Body of pancreas (tissue), 4 donors: ENCODE measurements at regions not wholly inside any gene's neighbourhood (a gene's known extent, or its start where the extent isn't known, plus 50 kb on each side); places are given as distances from the start of the nearest gene placed in this dataset.

ENCODE experiments used
- ATAC-seq: fragments of 150-250 bp; one replicate; pipeline ENCODE4 v1.9.1; 2016
- DNase-seq, 4 donors: peaks; one replicate each; pipeline ENCODE4 v3.0.0-alpha.2; 2019
- H3K27ac ChIP-seq, 4 donors: fragments of 200-600 bp; sonication (generic); 1 replicate in 3 of 4; 2 replicates in 1 of 4; pipeline versions ENCODE4 v1.5.1 to v1.6.1; 2016 to 2019; ENCODE audit warnings: mild to moderate bottlenecking in 1 of 4, mixed read lengths in 1 of 4, moderate library complexity in 1 of 4
- H3K27me3 ChIP-seq, 2 donors: fragments of 200-600 bp; sonication (generic); one replicate each; pipeline ENCODE4 v1.6.0; 2016; ENCODE audit warnings: mild to moderate bottlenecking in 1 of 2
- H3K36me3 ChIP-seq, 2 donors: fragments of 200-600 bp; sonication (generic); replicated peaks in 1 of 2; 2 replicates each; pipeline ENCODE4 v1.5.1; 2016; ENCODE audit warnings: low read depth in 2 of 2; ENCODE audit not compliant: insufficient read depth in 1 of 2
- H3K4me1 ChIP-seq: fragments of 200-600 bp; sonication (generic); one replicate; pipeline ENCODE4 v1.6.0; 2016
- H3K4me3 ChIP-seq, 2 donors: fragments of 200-600 bp; sonication (generic); 1 replicate in 1 of 2; 2 replicates in 1 of 2; pipeline ENCODE4 v1.5.1; 2016 to 2019
- H3K9me3 ChIP-seq, 3 donors: fragments of 200-600 bp; sonication (generic); 1 replicate in 2 of 3; 2 replicates in 1 of 3; pipeline ENCODE4 v1.5.1; 2016
- POLR2A ChIP-seq, 3 donors: fragments of 450-650 bp; IDR thresholded peaks; one replicate each; pipeline ENCODE4 v1.6.1; 2016; ENCODE audit warnings: antibody characterized with exemption in 3 of 3, mild to moderate bottlenecking in 2 of 3
- WGBS, 2 donors: methylation state at CpG; one replicate each; pipeline ENCODE4 v1.1.5; 2017; 5-methylcytosine and 5-hydroxymethylcytosine counted together
- intact Hi-C: fragments of 100-400 bp; cut with DNase I; formaldehyde crosslinking; loops from one replicate; pipeline ENCODE4 v1.15.1; 2023
- TF ChIP-seq, protein P1 (sequence below), 7 experiments: fragments of 450-650 bp in 4 of 7; fragments of 200-600 bp in 3 of 7; sonication (generic) in 3 of 7; IDR thresholded peaks; one replicate each; pipeline ENCODE4 v1.5.1; 2016 to 2019; ENCODE audit warnings: antibody characterized with exemption in 7 of 7

DNA sequence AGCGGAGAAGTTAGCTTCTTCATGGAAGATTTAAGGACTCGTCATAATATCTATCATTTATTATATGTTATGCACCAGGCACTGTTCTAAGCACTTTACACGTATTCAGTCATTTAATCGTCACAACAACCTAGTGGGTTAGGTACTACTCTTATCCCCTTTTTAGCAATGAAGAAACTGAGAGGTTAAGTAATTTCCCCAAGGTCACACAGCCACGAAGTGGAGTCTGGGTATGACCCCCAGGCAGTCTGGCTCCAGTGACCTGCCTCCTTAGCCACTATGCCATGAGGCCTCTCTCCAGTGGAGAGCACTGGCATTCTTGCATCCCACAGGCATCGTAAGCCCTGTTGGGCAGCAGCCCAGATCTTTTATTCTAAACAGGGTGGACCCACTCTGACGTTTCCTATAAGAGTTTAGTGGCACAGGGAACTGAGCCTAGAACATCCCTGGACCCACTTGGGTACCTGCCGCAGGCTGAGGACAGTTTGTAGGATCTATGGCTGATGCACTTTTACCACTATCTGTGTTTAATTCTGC lies 123.0 kb downstream of the NAV1 start:
- H3K27me3 ChIP-seq: no peaks in the 10 kb centered on the region
- no peak overlapping the region for H3K27ac ChIP-seq
- ATAC-seq (no peak), DNase-seq (no peak)
- TF ChIP-seq, protein P1, sequence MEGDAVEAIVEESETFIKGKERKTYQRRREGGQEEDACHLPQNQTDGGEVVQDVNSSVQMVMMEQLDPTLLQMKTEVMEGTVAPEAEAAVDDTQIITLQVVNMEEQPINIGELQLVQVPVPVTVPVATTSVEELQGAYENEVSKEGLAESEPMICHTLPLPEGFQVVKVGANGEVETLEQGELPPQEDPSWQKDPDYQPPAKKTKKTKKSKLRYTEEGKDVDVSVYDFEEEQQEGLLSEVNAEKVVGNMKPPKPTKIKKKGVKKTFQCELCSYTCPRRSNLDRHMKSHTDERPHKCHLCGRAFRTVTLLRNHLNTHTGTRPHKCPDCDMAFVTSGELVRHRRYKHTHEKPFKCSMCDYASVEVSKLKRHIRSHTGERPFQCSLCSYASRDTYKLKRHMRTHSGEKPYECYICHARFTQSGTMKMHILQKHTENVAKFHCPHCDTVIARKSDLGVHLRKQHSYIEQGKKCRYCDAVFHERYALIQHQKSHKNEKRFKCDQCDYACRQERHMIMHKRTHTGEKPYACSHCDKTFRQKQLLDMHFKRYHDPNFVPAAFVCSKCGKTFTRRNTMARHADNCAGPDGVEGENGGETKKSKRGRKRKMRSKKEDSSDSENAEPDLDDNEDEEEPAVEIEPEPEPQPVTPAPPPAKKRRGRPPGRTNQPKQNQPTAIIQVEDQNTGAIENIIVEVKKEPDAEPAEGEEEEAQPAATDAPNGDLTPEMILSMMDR (IDR thresholded peaks at IDR 0.05): no peak
- TF ChIP-seq POLR2A (IDR thresholded peaks at IDR 0.05): no peak
- H3K4me1 ChIP-seq: peaks cover under 1% of the 10 kb centered on the region
- no peak overlapping the region for H3K4me3 ChIP-seq
- no peaks in the 10 kb centered on the region for H3K9me3 ChIP-seq
- WGBS, 2 donors: 76 to 77% methylated on average over 8 of the region's 8 CpGs
- intact Hi-C loops: no loop called here
- H3K36me3 ChIP-seq: no peaks in the 10 kb centered on the region

DNA sequence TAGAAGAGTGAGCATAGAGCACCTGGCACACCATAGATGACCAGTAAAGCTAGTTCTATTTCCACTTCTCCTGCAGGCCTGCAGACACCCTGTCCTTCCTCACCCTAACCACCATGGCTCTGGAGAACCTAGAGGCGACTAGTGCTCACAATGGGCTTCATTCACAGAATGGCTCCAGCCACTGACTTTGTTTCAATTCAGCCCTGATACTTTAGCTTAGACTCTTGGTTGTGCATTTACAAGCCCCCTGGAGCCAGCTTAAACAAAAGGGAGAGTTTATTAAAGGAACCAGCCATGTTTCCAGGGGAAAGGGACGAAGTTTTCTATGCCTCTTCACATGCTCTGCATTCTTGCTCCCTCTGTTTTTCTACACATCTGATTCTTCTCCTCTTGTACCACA lies 123.7 kb downstream of the NAV1 start:
- H3K4me3 ChIP-seq: no peak overlapping the region
- TF ChIP-seq, protein P1 (IDR thresholded peaks at IDR 0.05): no peak
- TF ChIP-seq POLR2A (IDR thresholded peaks at IDR 0.05): no peak

DNA sequence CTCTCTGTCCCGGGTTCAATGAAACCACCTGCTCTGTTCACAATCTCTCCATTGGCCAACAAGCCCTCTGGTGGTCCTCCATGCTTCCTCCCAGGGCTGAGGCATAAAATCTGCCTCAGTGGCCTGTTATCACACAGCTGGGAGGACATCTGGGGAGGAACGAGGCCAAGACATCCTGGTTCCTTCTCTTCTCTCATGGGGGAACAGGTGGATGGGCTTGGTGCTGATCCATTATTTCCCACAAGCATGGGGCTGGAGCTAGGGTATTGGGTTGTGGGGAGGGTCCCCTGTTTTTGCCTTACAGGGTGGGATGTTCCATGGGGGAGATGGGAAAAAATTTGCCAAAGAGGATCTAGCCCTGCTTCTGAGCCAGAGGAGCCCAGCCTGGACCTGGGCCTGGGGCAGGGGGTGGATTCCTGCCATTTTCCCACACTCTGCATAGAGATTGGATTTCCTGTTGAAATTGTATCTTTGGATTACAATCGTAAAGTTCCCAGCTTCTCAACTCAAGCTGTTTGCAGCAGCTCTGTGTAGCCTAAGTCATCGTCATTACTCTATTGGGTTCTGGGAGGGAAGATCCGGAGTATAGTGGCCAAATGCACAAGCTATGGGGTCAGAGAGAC lies 124.7 kb downstream of the NAV1 start:
- no peak for DNase-seq
- H3K27me3 ChIP-seq: no peaks in the 10 kb centered on the region
- no peak overlapping the region for H3K4me3 ChIP-seq
- TF ChIP-seq, protein P1 (IDR thresholded peaks at IDR 0.05): no peak
- TF ChIP-seq POLR2A (IDR thresholded peaks at IDR 0.05): no peak
- intact Hi-C loops: no loop called here
- H3K4me1 ChIP-seq: no peaks in the 10 kb centered on the region
- 90 to 91% methylated on average over 4 to 5 of the region's 5 CpGs for WGBS, 2 donors
- H3K36me3 ChIP-seq: no peaks in the 10 kb centered on the region
- no peaks in the 10 kb centered on the region for H3K9me3 ChIP-seq
- ATAC-seq: no peak
- H3K27ac ChIP-seq: no peak overlapping the region

More for the DNA sequence above, 123.7 kb downstream of the NAV1 start:
- 94 to 96% methylated on average over 2 of the region's 2 CpGs for WGBS, 2 donors
- Histone ChIP-seq H3K27ac (no peak overlapping the region), H3K4me1 (no peaks in the 10 kb centered on the region), H3K27me3 (no peaks in the 10 kb centered on the region), H3K9me3 (no peaks in the 10 kb centered on the region), H3K36me3 (no peaks in the 10 kb centered on the region)
- ATAC-seq (no peak), DNase-seq (no peak)
- intact Hi-C loops: no loop called here

DNA sequence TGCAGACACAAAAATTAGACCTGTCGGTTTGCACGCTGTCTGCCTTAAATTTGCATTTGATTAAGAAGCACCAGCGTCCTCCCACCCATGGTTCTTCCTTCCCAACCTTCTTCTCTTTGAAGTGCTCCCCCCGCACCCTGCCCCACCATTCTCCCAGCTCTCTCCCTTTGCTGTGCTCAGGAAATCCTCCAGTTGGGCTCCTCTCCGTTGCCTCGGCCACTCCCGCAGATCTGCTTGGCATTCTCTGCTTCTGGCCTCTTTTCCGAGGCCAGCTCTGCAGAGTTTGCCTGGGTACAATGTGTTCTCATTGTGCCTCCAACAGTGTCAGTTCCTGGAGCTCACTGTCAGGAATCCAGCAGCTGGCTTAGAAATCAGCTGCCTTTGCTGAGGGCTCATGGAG lies 126.1 kb downstream of the NAV1 start:
- ATAC-seq (no peak), DNase-seq (no peak)
- no peaks in the 10 kb centered on the region for H3K27me3 ChIP-seq
- no peaks in the 10 kb centered on the region for H3K36me3 ChIP-seq
- intact Hi-C loops: no loop called here
- H3K4me1 ChIP-seq: no peaks in the 10 kb centered on the region
- no peak for TF ChIP-seq POLR2A (IDR thresholded peaks at IDR 0.05)
- TF ChIP-seq, protein P1 (IDR thresholded peaks at IDR 0.05): no peak
- H3K27ac ChIP-seq: no peak overlapping the region
- WGBS, 2 donors: 89 to 90% methylated on average over 8 of the region's 8 CpGs
- no peaks in the 10 kb centered on the region for H3K9me3 ChIP-seq
- no peak overlapping the region for H3K4me3 ChIP-seq

DNA sequence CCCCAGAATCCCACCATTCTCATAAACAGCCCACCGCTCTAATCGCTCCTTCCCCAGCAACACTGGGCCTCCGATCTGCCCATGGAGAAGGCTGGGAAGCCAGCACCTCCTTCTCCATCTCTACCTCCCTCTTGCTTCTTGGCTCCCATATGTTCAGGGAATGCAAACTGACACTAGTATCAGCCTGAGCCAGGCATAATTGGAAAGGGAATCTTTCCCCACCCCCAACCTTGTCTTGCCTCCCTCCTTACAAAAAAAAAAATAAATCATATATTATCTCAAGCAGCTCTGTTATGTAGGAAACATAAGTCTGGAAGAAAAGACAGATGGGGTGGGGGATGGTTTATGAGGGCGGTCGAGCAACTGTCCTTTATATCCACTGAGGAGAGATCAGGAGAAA lies 127.2 kb downstream of the NAV1 start:
- WGBS, 2 donors: 90 to 92% methylated on average over 5 of the region's 5 CpGs
- intact Hi-C loops: no loop called here
- Histone ChIP-seq H3K27ac (no peak overlapping the region), H3K4me3 (no peak overlapping the region), H3K27me3 (no peaks in the 10 kb centered on the region), H3K36me3 (no peaks in the 10 kb centered on the region), H3K4me1 (no peaks in the 10 kb centered on the region), H3K9me3 (no peaks in the 10 kb centered on the region)
- TF ChIP-seq, protein P1 (IDR thresholded peaks at IDR 0.05): no peak
- no peak for TF ChIP-seq POLR2A (IDR thresholded peaks at IDR 0.05)
- DNase-seq (no peak), ATAC-seq (no peak)
